ENCODE measurements at regions not wholly inside any gene's neighbourhood (a gene's known extent, or its start where the extent isn't known, plus 50 kb on each side); places are given as distances from the start of the nearest gene placed in this dataset.

DNA sequence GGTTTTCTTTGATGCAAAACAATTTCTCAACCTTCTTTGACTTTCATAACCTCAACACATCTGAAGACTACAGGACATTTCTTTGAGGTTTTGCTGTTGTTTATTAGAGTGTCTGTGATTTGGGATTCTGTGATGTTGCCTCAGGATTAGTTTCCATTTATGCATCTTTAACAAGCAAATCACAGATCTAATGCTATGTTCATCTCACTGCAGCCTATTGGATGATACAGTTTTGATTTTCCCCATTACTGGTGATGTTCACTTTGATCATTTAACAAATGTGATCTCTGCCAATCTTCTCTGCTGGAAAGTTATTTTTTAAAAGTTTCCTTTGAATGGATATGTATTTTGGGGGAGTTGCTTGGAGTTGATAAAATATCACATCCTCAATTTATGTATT lies 624.9 kb upstream of the HS3ST1 start:
- no peak for DNase-seq (ENCODE audit: low read depth, low spot score)
- H3K27me3 Mint-ChIP-seq (ENCODE audit: low read depth) = no peaks in the 10 kb centered on the region
- no peak overlapping the region for H3K4me3 Mint-ChIP-seq
- H3K4me1 Mint-ChIP-seq = no peaks in the 10 kb centered on the region
- H3K27ac Mint-ChIP-seq (ENCODE audit: unreplicated experiment) = no peak overlapping the region
- peaks cover 5% of the 10 kb centered on the region for H3K9me3 Mint-ChIP-seq
- TF ChIP-seq CTCF (conservative IDR thresholded peaks at IDR 0.05) = no peak
- H3K36me3 Mint-ChIP-seq (ENCODE audit: low read depth) = no peaks in the 10 kb centered on the region

GRCh38 chr4:12050357-12050756 lies 621.7 kb upstream of the HS3ST1 start:
- no peaks in the 10 kb centered on the region for H3K4me1 Mint-ChIP-seq
- H3K4me3 Mint-ChIP-seq = no peak overlapping the region
- H3K27me3 Mint-ChIP-seq (ENCODE audit: low read depth) = no peaks in the 10 kb centered on the region
- no peak for TF ChIP-seq CTCF (conservative IDR thresholded peaks at IDR 0.05)
- H3K36me3 Mint-ChIP-seq (ENCODE audit: low read depth) = no peaks in the 10 kb centered on the region
- peaks cover 7% of the 10 kb centered on the region for H3K9me3 Mint-ChIP-seq
- DNase-seq (ENCODE audit: low read depth, low spot score) = no peak
- H3K27ac Mint-ChIP-seq (ENCODE audit: unreplicated experiment) = no peak overlapping the region

DNA sequence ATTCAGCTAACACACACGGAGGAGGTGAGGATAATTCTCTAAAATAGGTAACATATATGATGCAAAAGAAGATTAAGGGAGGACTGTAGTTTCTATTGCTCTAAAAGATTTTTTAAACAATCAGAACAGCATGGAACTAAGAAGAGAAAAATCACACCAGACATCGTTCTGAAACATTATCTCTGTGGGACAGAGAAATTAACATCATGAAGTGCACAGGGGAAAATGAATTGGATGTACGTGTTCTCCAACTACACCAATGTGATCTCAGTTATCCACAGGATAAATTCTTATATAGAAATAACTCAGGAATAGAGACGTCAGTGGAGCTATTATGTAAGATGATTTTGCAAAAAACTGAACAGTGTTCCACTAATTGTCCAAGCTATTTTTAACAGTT lies 614.1 kb upstream of the HS3ST1 start:
- Mint-ChIP-seq H3K27me3 (ENCODE audit: low read depth) (no peaks in the 10 kb centered on the region), H3K4me1 (no peaks in the 10 kb centered on the region), H3K9me3 (peaks cover 20% of the 10 kb centered on the region), H3K36me3 (ENCODE audit: low read depth) (peaks cover 14% of the 10 kb centered on the region), H3K27ac (ENCODE audit: unreplicated experiment) (no peak overlapping the region), H3K4me3 (no peak overlapping the region)
- DNase-seq (ENCODE audit: low read depth, low spot score) = no peak
- no peak for TF ChIP-seq CTCF (conservative IDR thresholded peaks at IDR 0.05)

- DNase-seq (ENCODE audit: low read depth, low spot score) = no peak
- peak; percentile 54 for TF ChIP-seq CTCF (conservative IDR thresholded peaks at IDR 0.05)
- Mint-ChIP-seq H3K9me3 (peaks cover 20% of the 10 kb centered on the region), H3K27me3 (ENCODE audit: low read depth) (no peaks in the 10 kb centered on the region), H3K4me1 (no peaks in the 10 kb centered on the region), H3K4me3 (no peak overlapping the region), H3K27ac (ENCODE audit: unreplicated experiment) (no peak overlapping the region), H3K36me3 (ENCODE audit: low read depth) (peaks cover 14% of the 10 kb centered on the region)
Measured at GRCh38 chr4:12041828-12042227, 613.1 kb upstream of the HS3ST1 start.

GRCh38 chr4:12036450-12036849 lies 607.8 kb upstream of the HS3ST1 start:
- peaks cover 14% of the 10 kb centered on the region for H3K36me3 Mint-ChIP-seq (ENCODE audit: low read depth)
- no peak for TF ChIP-seq CTCF (conservative IDR thresholded peaks at IDR 0.05)
- peaks cover 15% of the 10 kb centered on the region for H3K9me3 Mint-ChIP-seq
- H3K27me3 Mint-ChIP-seq (ENCODE audit: low read depth) = no peaks in the 10 kb centered on the region
- H3K27ac Mint-ChIP-seq (ENCODE audit: unreplicated experiment) = no peak overlapping the region
- no peak for DNase-seq (ENCODE audit: low read depth, low spot score)
- H3K4me3 Mint-ChIP-seq = no peak overlapping the region
- no peaks in the 10 kb centered on the region for H3K4me1 Mint-ChIP-seq

DNA sequence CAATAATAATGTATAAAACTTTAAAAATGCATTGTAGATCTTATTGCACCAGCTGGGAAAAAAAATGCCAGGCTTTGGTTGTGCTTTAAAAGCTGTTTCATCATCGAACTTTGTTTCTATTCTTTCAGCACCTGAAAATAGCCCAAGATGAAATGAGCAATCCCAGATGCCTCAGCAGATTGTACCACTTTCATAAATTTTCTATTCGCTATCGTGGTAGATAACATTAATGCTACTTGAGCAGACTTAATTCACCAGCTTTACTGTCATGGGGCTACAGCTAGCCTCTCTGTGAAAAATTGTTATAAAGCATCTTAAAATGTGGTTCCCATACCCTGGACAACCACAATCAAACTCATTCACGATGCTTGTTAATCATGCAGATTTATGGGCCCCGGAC lies 599.6 kb upstream of the HS3ST1 start:
- Mint-ChIP-seq H3K4me1 (no peaks in the 10 kb centered on the region), H3K9me3 (peaks cover 4% of the 10 kb centered on the region), H3K4me3 (no peak overlapping the region), H3K27ac (ENCODE audit: unreplicated experiment) (no peak overlapping the region), H3K36me3 (ENCODE audit: low read depth) (no peaks in the 10 kb centered on the region), H3K27me3 (ENCODE audit: low read depth) (no peaks in the 10 kb centered on the region)
- DNase-seq (ENCODE audit: low read depth, low spot score) = no peak
- no peak for TF ChIP-seq CTCF (conservative IDR thresholded peaks at IDR 0.05)

Data from neural crest cell (in vitro differentiated cells).